NCI-H146 treated with DMSO at 0.1 percent for 48 hours (cell line): ENCODE measurements at regions not wholly inside any gene's neighbourhood (a gene's known extent, or its start where the extent isn't known, plus 50 kb on each side); places are given as distances from the start of the nearest gene placed in this dataset.
"Not testable (repeated sequence)": the region's sequence is repeated elsewhere in the genome, so short reads cannot be mapped to it uniquely, and the experiment has no call there.

ENCODE experiments used
- DNase-seq: peaks from one replicate; lab custom pipeline; 2025; ENCODE audit not compliant: unreplicated experiment; lab: John Stamatoyannopoulos, UW

GRCh38 chr10:36766415-36766810 lies 359.0 kb upstream of the ANKRD30A start:
- no peak for DNase-seq

GRCh38 chr10:36765782-36766414 lies 359.5 kb upstream of the ANKRD30A start:
- no peak for DNase-seq

- no peak for DNase-seq
Measured at GRCh38 chr10:36764823-36765222, 360.6 kb upstream of the ANKRD30A start.

GRCh38 chr10:36761121-36761520 lies 364.3 kb upstream of the ANKRD30A start:
- no peak for DNase-seq

- DNase-seq = no peak
Measured at GRCh38 chr10:36759141-36759805, 366.1 kb upstream of the ANKRD30A start.

- no peak for DNase-seq
Measured at GRCh38 chr10:36748128-36748871, 377.1 kb upstream of the ANKRD30A start.

GRCh38 chr10:36739884-36740445 lies 385.4 kb upstream of the ANKRD30A start:
- DNase-seq = no peak

- DNase-seq = no peak
Measured at GRCh38 chr10:36738738-36739431, 386.5 kb upstream of the ANKRD30A start.

- DNase-seq = no peak
Measured at GRCh38 chr10:36736311-36736710, 389.1 kb upstream of the ANKRD30A start.

- DNase-seq = not testable (repeated sequence)
Measured at GRCh38 chr10:36734590-36734989, 390.8 kb upstream of the ANKRD30A start.

- no peak for DNase-seq
Measured at GRCh38 chr10:36730316-36730715, 395.1 kb upstream of the ANKRD30A start.

- DNase-seq = no peak
Measured at GRCh38 chr10:36728626-36729025, 396.8 kb upstream of the ANKRD30A start.

GRCh38 chr10:36725581-36726520 lies 399.5 kb upstream of the ANKRD30A start:
- DNase-seq = no peak

- no peak for DNase-seq
Measured at GRCh38 chr10:36722777-36723176, 402.6 kb upstream of the ANKRD30A start.

GRCh38 chr10:36721871-36722270 lies 403.5 kb upstream of the ANKRD30A start:
- DNase-seq = no peak

GRCh38 chr10:36720895-36721294 lies 404.5 kb upstream of the ANKRD30A start:
- no peak for DNase-seq

GRCh38 chr10:36717118-36717517 lies 408.3 kb upstream of the ANKRD30A start:
- DNase-seq = no peak

GRCh38 chr10:36716291-36716690 lies 409.1 kb upstream of the ANKRD30A start:
- DNase-seq = no peak

- DNase-seq = no peak
Measured at GRCh38 chr10:36712695-36713094, 412.7 kb upstream of the ANKRD30A start.

GRCh38 chr10:36711361-36711760 lies 414.0 kb upstream of the ANKRD30A start:
- no peak for DNase-seq
